Hepatic stellate cell (primary cell): ENCODE measurements at regions not wholly inside any gene's neighbourhood (a gene's known extent, or its start where the extent isn't known, plus 50 kb on each side); places are given as distances from the start of the nearest gene placed in this dataset.
"Not testable (repeated sequence)": the region's sequence is repeated elsewhere in the genome, so short reads cannot be mapped to it uniquely, and the experiment has no call there.

Source experiments
- DNase-seq: peaks from one replicate; pipeline ENCODE4 v3.0.0; 2011; ENCODE audit warnings: low spot score

DNA sequence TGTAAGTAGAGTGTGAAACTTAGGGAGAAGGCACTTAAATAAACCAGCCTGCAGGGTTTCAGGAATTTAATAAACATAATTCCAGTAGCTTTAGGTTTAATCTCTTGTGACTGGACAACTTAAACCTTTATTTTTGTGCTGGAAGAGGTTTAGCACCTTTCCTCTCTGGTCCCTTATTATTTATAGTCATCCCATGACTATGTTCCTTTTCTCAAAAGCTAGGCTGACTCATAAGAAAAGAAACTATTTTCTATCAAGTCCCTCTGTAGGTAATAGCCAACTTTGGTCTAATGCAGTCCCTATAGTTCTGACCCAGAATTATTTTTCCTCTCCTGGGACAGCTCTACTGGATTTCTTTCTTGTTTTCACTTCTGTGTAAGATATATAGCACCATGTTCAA, 588.9 kb downstream of the NR2F1-AS1 start:
- no peak for DNase-seq

DNA sequence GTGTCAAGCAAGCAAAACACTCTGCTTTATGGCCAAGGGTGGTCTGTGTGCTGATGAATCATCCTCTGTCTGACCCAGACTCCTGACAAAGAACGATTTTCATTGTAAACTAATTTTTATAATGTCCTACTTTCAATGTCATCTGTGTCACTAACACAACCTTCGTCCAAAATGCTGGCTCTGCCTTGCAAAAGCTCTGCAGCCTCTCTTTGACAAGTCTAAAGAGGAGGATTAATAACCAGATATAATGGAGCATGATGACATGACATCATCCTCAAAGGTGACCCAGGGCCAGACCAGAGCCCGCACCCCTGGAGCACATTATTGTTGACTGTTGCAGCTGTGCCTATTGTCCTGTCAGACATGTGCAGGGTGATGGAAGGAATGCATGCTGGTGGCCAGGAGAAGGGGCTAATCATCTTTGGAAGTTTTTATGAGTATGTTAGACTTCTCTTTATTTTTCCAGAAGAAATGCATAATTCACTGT, 589.4 kb downstream of the NR2F1-AS1 start:
- no peak for DNase-seq

DNA sequence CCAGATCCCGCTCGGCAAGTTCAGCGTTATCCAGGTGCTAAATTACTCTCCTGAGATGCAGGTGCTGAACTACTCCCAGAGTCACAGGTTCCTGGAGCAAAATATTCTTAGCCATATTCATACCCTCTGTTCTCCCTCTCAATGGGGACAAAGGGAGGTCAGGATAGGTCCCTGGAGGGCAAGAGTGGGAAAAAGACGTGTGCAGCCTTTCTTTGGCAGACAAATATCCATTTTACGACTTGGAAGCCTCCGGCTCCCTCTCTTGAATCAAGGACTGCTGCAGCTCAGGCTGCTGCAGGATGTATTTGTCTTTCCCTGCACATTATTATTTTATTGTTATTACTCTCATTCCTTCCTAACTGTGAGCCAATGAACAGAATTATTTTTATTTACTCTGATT, 590.2 kb downstream of the NR2F1-AS1 start:
- no peak for DNase-seq

DNA sequence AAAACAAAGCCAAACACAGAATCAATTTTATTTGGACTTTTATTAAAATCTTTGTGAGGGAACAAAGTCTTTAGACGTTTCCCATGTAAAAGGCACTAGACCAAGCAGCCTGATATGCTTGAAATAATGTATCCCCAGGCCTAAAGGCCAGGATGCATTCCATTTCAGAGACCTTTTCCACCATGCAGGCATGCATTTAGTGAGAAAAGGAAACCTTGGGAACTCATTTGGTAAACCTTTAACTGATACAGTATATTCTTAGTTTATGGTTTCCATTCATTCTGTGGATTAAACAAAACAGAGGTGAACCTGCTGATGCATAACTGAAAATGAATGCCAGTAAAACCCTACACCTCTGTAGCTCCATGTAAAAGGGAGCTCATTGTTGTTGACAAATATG, 600.0 kb downstream of the NR2F1-AS1 start:
- DNase-seq = no peak

DNA sequence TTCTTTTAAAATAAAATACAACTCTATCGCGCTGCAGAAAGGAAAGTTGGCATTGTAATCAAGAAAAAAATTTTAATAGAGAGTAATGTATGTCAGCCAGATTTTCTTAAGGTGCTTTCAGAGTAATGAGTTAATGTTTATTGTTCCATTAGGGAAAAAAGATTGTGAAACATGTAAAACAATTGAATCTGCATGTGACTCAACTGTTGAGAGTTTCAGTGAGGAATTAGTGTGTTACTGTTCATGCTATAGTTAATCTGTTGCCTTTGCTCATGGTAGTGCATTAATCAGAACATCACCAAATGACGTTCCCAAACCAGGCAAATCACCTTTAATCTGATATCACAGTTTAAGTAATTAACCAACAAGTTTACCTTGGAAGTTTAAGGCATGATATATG, 600.5 kb downstream of the NR2F1-AS1 start:
- DNase-seq = no peak

DNA sequence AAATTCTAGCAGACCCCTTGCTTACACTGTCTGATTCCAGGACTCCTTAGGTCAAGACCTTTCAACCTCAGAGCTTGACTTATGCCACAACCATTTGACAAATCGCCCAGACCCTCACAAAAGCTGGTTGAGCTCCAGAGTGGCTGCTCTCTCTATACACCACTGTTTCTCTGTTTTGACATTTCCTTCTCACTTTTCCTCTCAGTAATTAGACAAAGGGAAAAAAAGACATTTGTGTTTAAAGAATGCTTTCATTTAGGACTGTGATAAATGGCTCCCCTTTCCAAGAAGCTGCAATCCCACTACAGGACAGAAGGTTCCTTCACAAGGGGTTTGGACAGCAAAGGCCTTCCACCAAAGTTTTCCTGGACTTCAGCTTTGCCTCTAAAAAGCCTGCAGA, 601.3 kb downstream of the NR2F1-AS1 start:
- DNase-seq = no peak

DNA sequence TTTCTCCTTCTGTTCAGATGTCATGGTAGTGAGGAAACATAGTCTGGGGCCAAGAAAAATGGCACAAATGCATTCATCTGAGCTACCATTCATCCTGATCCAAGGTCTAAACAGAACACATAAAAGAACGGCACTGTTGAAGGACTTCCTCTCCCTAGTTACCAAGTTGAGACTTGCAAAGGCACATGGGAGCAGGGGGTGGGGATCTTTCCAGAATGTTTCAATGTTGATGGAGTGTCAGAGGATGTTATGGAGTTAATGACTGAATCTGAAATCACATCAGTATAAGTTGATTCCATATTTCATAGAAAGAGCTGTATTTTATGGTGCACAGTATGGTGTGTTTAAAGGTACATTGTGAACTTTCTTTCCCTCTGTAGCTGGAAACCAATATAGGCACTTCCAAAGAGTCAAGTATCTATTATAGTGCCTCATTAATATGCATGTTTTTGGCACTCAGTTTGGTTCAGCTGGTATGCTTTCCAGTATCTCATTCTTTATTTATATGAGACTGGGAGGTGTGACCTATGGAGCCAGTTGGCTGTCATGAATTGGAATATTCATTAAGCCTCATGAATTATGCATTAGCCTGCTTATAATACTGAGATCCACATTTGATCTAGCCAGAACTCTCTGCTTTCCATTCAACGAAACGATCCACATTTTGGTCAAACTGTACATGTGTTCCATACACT, 603.0 kb downstream of the NR2F1-AS1 start:
- DNase-seq = no peak

DNA sequence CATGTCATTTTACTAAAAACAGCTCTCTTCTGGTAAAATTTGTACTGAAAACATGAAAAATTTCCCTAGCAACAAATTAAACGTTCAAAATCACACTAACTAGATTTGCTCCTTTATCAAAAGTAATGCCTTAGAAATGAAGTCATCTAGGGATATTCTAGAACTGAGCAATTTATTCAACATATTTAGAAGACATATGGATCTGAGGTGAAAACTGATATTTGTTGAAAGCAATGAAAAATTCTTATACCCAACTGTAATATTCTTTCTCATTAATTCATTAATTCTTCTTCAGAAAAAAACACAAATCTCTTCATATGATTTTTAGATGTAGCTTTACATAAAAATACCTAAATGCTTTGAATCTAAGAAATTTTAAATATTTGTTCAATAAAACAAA, 604.9 kb downstream of the NR2F1-AS1 start:
- no peak for DNase-seq

DNA sequence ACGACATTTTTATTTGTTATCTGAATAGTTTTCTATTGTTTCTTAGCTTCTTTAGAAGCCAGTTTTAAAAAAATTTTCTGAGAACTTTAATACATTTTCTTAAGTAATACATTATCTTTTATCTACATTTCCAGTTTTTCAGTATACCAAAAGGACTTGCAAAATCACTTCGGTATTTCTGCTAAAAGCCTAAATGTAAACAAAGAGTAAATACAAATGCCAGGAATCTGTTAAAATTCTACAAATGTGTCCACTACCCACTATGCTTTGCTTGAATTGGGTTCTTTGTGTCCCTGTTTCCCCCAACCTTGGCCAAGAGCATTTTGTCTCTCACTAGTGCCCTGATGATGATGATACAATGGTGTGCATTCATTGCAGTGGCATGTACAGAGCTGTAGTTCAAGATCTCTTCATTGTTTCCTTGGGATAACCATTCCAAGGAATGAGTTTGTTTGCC, 611.2 kb downstream of the NR2F1-AS1 start:
- no peak for DNase-seq

DNA sequence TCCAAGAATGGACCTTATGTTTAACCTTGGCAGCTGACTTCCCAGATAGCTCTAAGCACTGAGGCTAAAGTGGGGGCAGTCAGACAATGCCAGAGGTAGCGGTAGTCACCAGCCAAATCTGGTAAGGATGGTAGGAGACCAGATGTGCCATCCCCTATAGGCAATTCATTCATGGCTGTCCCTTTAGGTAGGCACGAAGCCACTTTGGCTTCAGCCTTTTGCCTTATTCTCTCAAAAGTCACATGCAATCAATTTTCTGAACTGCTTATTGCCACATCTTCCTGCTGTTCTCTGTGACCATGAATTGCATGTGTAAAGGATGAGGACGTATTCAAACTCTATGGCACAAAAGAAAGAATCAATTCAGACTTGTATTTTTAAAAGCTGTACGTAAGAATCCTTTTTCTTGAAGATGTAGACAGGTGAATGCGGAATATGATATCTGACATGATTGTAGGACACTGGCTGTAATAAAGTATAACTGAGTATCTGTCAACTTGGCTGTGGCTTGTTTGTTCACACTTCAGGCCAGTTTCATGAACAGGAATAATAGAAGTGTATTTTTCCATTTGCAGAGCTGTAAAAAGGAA, 611.7 kb downstream of the NR2F1-AS1 start:
- DNase-seq = no peak

DNA sequence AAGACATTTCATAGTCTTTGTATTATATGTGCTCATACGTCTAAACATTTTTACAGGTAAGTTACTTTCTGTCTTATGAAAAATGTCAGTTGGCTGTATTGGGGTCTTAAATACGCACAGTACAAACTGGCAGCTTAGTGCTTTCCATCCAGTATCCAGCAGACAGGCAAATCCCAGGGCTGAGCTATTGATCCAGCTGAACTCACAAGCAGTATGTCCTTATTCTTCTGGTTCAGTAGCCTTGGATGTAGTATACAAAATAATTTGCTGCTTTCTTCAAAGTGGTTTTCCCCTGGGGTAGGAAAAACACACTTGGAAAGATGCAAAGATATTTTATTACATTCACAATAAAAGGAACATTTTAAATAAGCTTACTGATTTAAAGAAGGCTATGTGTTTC, 617.2 kb downstream of the NR2F1-AS1 start:
- no peak for DNase-seq

DNA sequence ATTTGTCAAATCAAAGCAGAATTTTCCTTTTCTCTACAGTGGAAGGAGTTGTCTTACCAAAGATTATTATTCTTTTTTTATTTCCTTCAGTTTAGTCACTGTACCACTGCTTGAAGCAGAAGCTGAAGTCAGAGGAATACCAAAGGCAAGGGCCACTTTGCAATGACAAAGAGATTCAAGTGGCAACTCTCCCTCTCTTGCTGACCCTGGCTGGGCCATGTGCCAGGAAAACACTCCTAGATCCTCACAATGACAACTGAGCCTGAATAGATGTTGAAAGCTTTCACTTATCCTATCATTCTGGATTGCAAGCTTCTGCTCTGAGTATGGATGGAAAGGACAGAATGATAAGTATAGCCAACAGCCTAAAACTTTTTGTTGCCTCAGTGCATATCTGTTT, 618.3 kb downstream of the NR2F1-AS1 start:
- no peak for DNase-seq

DNA sequence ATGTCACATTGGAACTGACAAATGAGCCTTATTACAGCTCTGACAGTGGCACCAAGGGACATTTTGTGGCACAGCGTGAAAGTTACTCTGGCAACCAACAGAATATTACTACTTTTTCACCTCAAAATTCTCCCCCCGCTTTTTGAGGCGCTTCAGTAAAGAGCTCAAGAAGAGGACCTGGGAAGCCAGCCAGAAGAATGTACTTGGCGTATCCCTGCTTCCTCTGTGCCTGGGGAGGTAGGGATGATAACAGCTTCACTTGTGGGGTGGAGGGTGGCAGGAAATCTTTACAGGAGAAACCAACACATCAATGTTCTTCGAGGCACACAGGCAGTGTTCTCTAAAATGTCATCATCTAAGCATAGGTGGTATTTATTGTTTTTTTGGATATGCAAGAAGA, 624.1 kb downstream of the NR2F1-AS1 start:
- DNase-seq = no peak

DNA sequence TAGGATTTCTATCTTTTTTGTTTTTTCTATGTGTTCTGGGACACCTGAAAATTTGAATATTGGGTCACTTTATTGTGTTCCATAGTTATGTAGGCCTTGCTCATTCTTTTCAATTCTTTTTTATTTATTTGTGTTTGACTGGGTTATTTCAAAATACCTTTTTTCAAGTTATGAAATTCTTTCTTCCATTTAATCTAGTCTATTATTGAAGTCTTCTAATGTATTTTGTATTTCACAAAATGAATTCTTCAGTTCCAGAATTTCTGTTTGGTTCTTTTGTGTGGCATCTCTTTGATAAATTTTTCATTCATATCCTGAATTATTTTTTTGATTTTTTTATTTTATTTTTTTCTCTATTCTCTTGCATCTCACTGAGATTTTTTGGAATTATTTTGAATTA, 628.8 kb downstream of the NR2F1-AS1 start:
- no peak for DNase-seq

DNA sequence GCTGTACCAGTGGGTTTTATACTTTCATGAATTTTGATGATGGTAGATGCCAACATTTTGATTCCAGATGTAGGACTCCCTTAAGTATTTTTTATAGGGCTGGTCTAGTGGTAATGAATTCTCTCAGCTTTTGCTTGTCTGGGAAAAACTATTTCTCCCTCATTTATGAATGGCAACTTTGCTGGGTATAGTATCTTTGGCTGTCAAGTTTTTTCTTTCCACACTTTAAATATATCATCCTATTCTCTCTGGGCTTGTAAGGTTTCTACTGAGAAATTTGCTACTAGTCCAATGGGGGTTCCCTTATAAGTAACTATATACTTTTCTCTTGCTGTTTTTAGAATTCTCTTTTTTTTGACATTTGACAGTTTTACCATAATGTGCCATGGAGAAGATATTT, 629.3 kb downstream of the NR2F1-AS1 start:
- DNase-seq = no peak

DNA sequence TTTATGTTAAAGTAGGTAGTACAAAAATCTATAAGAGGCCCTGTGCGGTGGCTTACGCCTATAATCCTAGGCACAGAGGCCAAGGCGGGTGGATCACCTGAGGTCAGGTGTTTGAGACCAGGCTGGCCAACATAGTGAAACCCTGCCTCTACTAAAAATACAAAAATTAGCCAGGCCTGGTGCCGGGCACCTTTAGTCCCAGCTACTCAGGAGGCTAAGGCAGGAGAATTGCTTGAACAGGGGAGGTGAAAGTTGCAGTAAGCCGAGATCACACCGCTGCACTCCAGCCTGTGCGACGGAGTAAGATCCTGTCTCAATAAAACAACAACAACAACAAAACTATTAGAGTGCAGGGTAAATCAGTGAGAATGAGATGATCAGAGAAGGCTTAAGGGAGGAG, 634.5 kb downstream of the NR2F1-AS1 start:
- DNase-seq = no peak

DNA sequence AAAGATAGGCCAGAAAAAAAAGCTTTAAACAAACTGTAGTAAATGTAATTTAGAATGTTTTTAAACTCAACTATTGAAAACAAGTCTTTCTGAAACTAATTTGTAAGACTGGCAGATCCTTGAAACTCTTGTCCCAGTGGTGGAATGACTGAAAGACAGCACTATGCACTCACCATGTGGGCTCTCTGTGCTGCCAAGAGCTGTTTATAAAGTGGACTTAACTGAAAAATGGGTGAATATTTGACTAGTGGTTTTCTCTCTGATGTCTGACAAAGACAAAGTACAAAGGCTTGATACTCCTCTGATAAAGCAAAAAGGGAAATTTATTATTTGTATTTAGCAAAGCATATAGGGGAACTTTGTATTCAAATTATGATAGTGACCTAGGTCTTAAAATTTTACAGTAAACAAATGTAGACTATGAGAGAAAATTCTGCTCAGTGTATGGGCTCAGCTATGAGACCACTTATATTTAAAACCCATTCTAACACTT, 635.4 kb downstream of the NR2F1-AS1 start:
- DNase-seq = no peak

DNA sequence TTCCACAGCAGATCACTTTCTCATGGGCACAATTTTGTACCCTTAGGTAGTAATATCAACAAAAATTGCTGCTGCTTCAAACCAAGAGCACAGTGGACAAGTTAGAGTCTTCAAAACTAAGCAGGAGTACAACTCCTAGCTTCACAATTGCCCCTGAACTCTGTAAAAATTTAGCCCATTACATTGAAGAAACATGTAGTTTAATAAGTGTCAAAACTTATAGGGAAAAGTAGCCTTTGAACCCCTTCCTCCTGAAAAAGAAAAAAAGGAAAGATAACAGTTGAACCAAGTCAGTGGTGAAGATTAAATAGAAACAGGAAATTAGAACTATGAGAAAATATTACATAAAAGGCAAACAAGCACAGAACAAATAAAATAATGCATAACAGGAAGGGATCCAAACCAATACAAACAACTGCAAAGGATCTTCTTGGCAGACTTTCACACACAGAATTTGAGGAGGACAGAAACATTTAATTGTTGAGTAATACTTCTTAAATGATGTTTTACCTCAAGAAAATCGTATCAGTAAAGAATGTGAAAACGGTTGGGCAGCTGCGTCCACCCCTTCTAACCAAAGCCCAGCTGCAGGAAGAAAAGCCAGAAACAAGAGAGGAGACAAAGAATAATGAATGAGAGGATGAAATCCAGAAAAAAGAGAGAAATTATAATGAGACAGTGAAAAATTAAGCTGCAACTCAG, 636.0 kb downstream of the NR2F1-AS1 start:
- peak; percentile 3 for DNase-seq

DNA sequence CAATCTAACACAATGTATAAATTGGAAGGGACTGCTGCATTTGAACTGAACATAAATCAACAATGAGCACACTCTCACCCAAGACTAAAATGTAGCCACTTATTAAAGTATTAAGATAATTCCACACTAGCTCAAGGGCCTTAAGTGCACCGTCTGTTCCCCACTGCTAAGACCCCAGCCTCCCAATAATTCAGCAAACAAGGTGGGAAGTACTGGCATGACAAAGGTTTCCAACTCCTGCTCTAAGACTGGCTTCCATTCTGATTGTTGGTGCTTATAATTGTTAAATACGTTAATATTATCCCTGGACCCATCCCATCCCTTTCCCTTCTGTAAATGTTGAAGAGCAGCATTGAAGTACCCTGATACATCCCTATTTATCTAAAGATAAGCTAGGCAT, 636.7 kb downstream of the NR2F1-AS1 start:
- DNase-seq = no peak

DNA sequence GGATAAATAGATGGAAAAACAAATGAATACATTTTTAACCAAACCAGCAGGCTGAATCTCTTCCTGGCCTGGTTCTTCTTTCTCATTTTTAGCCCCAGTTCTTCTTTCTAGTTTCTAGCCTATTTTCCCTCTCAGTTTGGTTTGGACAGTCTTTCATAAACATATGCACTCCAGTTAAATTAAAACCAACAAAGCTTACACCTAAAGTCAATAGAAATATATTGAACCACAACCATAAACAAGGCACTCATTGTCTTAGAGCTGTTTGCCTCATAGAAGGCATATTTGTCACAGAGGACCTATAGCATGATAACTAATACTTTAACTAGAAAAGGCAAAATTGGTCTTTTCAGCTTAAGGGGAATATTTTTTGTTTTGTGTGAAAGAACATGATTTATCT, 638.3 kb downstream of the NR2F1-AS1 start:
- no peak for DNase-seq

DNA sequence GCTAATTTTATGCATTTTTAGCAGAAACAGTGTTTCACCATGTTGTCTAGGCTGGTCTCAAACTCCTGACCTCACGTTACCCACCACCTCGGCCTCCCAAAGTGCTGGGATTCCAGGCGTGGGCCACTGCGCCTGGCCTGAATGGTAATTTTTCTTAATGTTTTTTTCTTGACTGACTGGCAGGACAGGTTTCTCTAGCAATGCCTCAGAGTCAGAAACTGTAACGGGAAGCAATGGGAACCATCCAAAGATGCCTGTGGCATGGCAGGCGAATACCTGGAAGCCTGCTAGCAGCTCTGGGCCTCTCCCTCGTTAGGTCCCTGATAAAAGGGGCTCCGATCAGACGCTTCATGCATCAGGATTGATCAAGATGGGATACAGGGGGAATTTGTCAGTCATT, 639.2 kb downstream of the NR2F1-AS1 start:
- DNase-seq = no peak

DNA sequence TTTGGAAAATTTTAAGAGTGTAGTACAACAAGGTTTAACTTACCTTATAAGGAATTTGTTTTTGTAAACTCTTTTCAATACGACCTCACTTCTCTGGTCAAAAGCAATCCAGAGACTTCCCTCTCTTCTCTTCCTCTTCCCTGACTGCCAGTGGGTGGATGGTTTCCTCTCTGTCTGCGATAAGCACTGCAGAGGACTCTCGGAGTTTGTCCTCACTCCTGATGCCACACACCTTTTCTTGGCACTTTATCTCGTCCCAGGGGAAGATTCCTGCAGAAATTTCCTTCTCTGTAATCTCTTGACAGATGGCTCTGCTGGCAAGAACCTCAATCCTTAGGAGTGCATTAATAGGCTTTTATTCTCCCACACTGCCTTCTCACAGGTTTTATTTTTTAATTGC, 641.6 kb downstream of the NR2F1-AS1 start:
- DNase-seq = no peak

DNA sequence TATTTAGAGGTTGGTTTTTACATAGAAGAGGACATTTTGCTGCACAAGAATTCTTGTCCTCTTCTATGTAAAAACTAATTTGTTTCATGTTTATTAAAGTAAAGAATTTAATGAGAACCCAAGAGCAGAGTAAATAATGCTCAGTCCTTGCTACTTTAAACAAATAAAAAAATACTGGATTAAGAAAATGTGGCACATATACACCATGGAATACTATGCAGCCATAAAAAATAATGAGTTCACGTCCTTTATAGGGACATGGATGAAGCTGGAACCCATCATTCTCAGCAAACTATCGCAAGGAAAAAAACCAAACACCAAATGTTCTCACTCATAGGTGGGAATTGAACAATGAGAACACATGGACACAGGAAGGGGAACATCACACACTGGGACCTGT, 643.6 kb downstream of the NR2F1-AS1 start:
- not testable (repeated sequence) for DNase-seq
